ENCODE measurements at regions not wholly inside any gene's neighbourhood (a gene's known extent, or its start where the extent isn't known, plus 50 kb on each side); places are given as distances from the start of the nearest gene placed in this dataset.
A peak's percentile ranks its signal among the peaks of the same experiment; 100 is the strongest.

- Histone ChIP-seq H2AFZ (no peak overlapping the region), H4K20me1 (ENCODE audit: insufficient read depth) (no peaks in the 10 kb centered on the region), H3K27ac (no peak overlapping the region), H3K4me1 (replicated peaks; ENCODE audit: insufficient read depth) (no peaks in the 10 kb centered on the region), H3K9me2 (ENCODE audit: insufficient read depth) (no peaks in the 10 kb centered on the region), H3K27me3 (ENCODE audit: insufficient read depth, low read depth) (no peaks in the 10 kb centered on the region), H3K9me3 (ENCODE audit: insufficient read depth, low read depth) (no peaks in the 10 kb centered on the region), H3K4me2 (no peak overlapping the region), H3F3A (ENCODE audit: insufficient read depth, low read depth) (no peaks in the 10 kb centered on the region), H3K36me3 (ENCODE audit: low read depth) (no peaks in the 10 kb centered on the region), H3K4me3 (no peak overlapping the region), H3K79me2 (ENCODE audit: low read depth) (no peaks in the 10 kb centered on the region)
- intact Hi-C loops (cut with micrococcal nuclease; ENCODE audit: unreplicated experiment): no loop called here
- TF ChIP-seq CTCF (conservative IDR thresholded peaks at IDR 0.05) (no peak), EZH2 (IDR thresholded peaks at IDR 0.05; ENCODE audit: low read depth) (no peak)
- POLR2A ChIA-PET (ENCODE audit: unreplicated experiment): no interaction called here
- CTCF ChIA-PET: no interaction called here
- no TSS peak for BruUV-seq (replicated peaks)
- DNase-seq: no peak
These were observed 1119.1 kb upstream of the ATXN7L3B start for GRCh38 chr12:73418541-73418940.

- no peaks in the 10 kb centered on the region for H3K79me2 ChIP-seq (ENCODE audit: low read depth)
- no peaks in the 10 kb centered on the region for H3K4me1 ChIP-seq (replicated peaks; ENCODE audit: insufficient read depth)
- no peak for DNase-seq
- H4K20me1 ChIP-seq (ENCODE audit: insufficient read depth): no peaks in the 10 kb centered on the region
- 0 out of 2 replicates have a peak, but pooled peaks cover 3% of the 10 kb centered on the region for H3K9me3 ChIP-seq (ENCODE audit: insufficient read depth, low read depth)
- no peaks in the 10 kb centered on the region for H3F3A ChIP-seq (ENCODE audit: insufficient read depth, low read depth)
- BruUV-seq (replicated peaks): no TSS peak
- TF ChIP-seq EZH2 (IDR thresholded peaks at IDR 0.05; ENCODE audit: low read depth) (no peak), CTCF (conservative IDR thresholded peaks at IDR 0.05) (no peak)
- ChIA-PET CTCF (no interaction called here), POLR2A (ENCODE audit: unreplicated experiment) (interaction anchor here (0.6 kb wide), 1 partner anchor 825 kb away, joined by 4 read pairs; no protein-coding TSS in a partner anchor)
- no peak overlapping the region for H3K4me3 ChIP-seq
- no peaks in the 10 kb centered on the region for H3K36me3 ChIP-seq (ENCODE audit: low read depth)
- intact Hi-C loops (cut with micrococcal nuclease; ENCODE audit: unreplicated experiment): no loop called here
- no peak overlapping the region for H3K27ac ChIP-seq
- H3K27me3 ChIP-seq (ENCODE audit: insufficient read depth, low read depth): no peaks in the 10 kb centered on the region
- H3K9me2 ChIP-seq (ENCODE audit: insufficient read depth): no peaks in the 10 kb centered on the region
- no peak overlapping the region for H2AFZ ChIP-seq
- 0 out of 2 replicates have a peak overlapping the region, but pooled peaks have one; percentile 8 for H3K4me2 ChIP-seq
These were observed 1115.8 kb upstream of the ATXN7L3B start for GRCh38 chr12:73421832-73422231.

- Histone ChIP-seq H3K9me3 (ENCODE audit: insufficient read depth, low read depth) (0 out of 2 replicates have a peak, but pooled peaks cover 3% of the 10 kb centered on the region), H3K4me1 (replicated peaks; ENCODE audit: insufficient read depth) (no peaks in the 10 kb centered on the region), H2AFZ (no peak overlapping the region), H3F3A (ENCODE audit: insufficient read depth, low read depth) (no peaks in the 10 kb centered on the region), H3K4me3 (no peak overlapping the region), H3K9me2 (ENCODE audit: insufficient read depth) (no peaks in the 10 kb centered on the region), H3K27me3 (ENCODE audit: insufficient read depth, low read depth) (no peaks in the 10 kb centered on the region), H3K4me2 (no peak overlapping the region), H3K79me2 (ENCODE audit: low read depth) (no peaks in the 10 kb centered on the region), H3K27ac (no peak overlapping the region), H3K36me3 (ENCODE audit: low read depth) (no peaks in the 10 kb centered on the region), H4K20me1 (ENCODE audit: insufficient read depth) (no peaks in the 10 kb centered on the region)
- ChIA-PET CTCF (no interaction called here), POLR2A (ENCODE audit: unreplicated experiment) (no interaction called here)
- intact Hi-C loops (cut with micrococcal nuclease; ENCODE audit: unreplicated experiment): no loop called here
- DNase-seq: no peak
- TF ChIP-seq CTCF (conservative IDR thresholded peaks at IDR 0.05): no peak
- TF ChIP-seq EZH2 (IDR thresholded peaks at IDR 0.05; ENCODE audit: low read depth): no peak
- BruUV-seq (replicated peaks): no TSS peak
These were observed 1113.2 kb upstream of the ATXN7L3B start for GRCh38 chr12:73424484-73424883.
